ENCODE measurements at regions not wholly inside any gene's neighbourhood (a gene's known extent, or its start where the extent isn't known, plus 50 kb on each side); places are given as distances from the start of the nearest gene placed in this dataset.

- no peak for DNase-seq (ENCODE audit: low read depth in 1 of 2, low spot score in 2 of 2)
- H3K36me3 ChIP-seq (ENCODE audit: control insufficient read depth in 2 of 4, insufficient read depth in 4 of 4, low read length in 3 of 4): no peaks in the 10 kb centered on the region
- H3K79me2 ChIP-seq (ENCODE audit: control insufficient read depth in 1 of 2, insufficient read depth in 2 of 2, low read length in 2 of 2): no peaks in the 10 kb centered on the region
- H3K23ac ChIP-seq (ENCODE audit: insufficient read length): no peak overlapping the region
- no peak overlapping the region for H3K56ac ChIP-seq (replicated peaks; ENCODE audit: insufficient read length, low read depth, low read length)
- H4K5ac ChIP-seq (ENCODE audit: insufficient read length, low read depth, low read length): no peak overlapping the region
- WGBS, 2 experiments (ENCODE audit: extremely low coverage in 1 of 2, insufficient coverage in 1 of 2, insufficient read length in 1 of 2, insufficient replicate concordance in 2 of 2, low coverage in 1 of 2, low lambda C conversion rate in 2 of 2, missing lambda C conversion rate in 1 of 2): 97% methylated on average over 3 of the region's 3 CpGs; no CpG with 5 or more reads in 1 of the 2 experiments
- H3K18ac ChIP-seq (ENCODE audit: extremely low read depth, low read length): no peak overlapping the region
- H2AFZ ChIP-seq (ENCODE audit: low read length): no peak overlapping the region
- H2BK20ac ChIP-seq (ENCODE audit: low read length): no peak overlapping the region
- no peak overlapping the region for H2BK5ac ChIP-seq (ENCODE audit: low read depth, low read length)
- no peak overlapping the region for H2BK12ac ChIP-seq (ENCODE audit: low read depth, low read length)
- H3K9me3 ChIP-seq (ENCODE audit: insufficient read depth in 2 of 2, low read depth in 1 of 2, low read length in 1 of 2): no peaks in the 10 kb centered on the region; a peak in 1 of 4 replicates
- H3K4ac ChIP-seq (replicated peaks; ENCODE audit: insufficient read length, low read depth, low read length): no peak overlapping the region
- peaks cover 0 to 5% (median 2%) of the 10 kb centered on the region in 4 experiments; a peak in 3 of 7 replicates for H3K4me1 ChIP-seq (replicated peaks in 1 of 4; ENCODE audit: control insufficient read depth in 3 of 4, insufficient read depth in 4 of 4, low read length in 3 of 4)
- no peak for FAIRE-seq
- H3K27ac ChIP-seq (ENCODE audit: low read depth, low read length): no peak overlapping the region
- H3K4me3 ChIP-seq (ENCODE audit: extremely low read depth in 1 of 4, insufficient read depth in 2 of 4, low read depth in 3 of 4, low read length in 4 of 4): no peak overlapping the region
- H3K27me3 ChIP-seq (replicated peaks in 1 of 4; ENCODE audit: control insufficient read depth in 3 of 4, extremely low read depth in 1 of 4, insufficient read depth in 3 of 4, low read length in 3 of 4): no peaks in the 10 kb centered on the region
- H3K79me1 ChIP-seq (ENCODE audit: low read depth, low read length): no peaks in the 10 kb centered on the region
- no peaks in the 10 kb centered on the region for H3K23me2 ChIP-seq (ENCODE audit: low read depth, low read length)
- no peak overlapping the region for H2BK15ac ChIP-seq (ENCODE audit: low read length)
- POLR2A ChIA-PET (ENCODE audit: partially characterized antibody): no interaction called here
- H4K8ac ChIP-seq (ENCODE audit: extremely low read depth, insufficient read depth, low read length): no peak overlapping the region
- CTCF ChIA-PET (ENCODE audit: partially characterized antibody): no interaction called here
- H3K4me2 ChIP-seq (ENCODE audit: insufficient read depth in 1 of 2, low read depth in 2 of 2, low read length in 2 of 2): no peak overlapping the region
- H2BK120ac ChIP-seq (replicated peaks; ENCODE audit: low read depth, low read length): no peak overlapping the region
- H2AK5ac ChIP-seq (ENCODE audit: low read depth, low read length): no peak overlapping the region
- TF ChIP-seq EZH2 (IDR thresholded peaks at IDR 0.05; ENCODE audit: low read depth, low read length, severe bottlenecking): no peak
- no peak for TF ChIP-seq POLR2AphosphoS5 (IDR thresholded peaks at IDR 0.05; ENCODE audit: low read depth, low read length)
- TF ChIP-seq MAFK (IDR thresholded peaks at IDR 0.05; ENCODE audit: low read depth, low read length): no peak
- no peak for TF ChIP-seq SP2 (IDR thresholded peaks at IDR 0.05; ENCODE audit: low read length)
- TF ChIP-seq TAF7 (optimal IDR thresholded peaks at IDR 0.05; ENCODE audit: borderline replicate concordance, low read depth, low read length): no peak
- TF ChIP-seq SIN3A (conservative IDR thresholded peaks at IDR 0.05 in 1 of 2, IDR thresholded peaks at IDR 0.05 in 1 of 2; ENCODE audit: low read depth in 1 of 2, low read length in 2 of 2): no peak
- H3K9ac ChIP-seq (replicated peaks in 1 of 4; ENCODE audit: extremely low read depth in 1 of 4, low read depth in 3 of 4, low read length in 3 of 4): no peak overlapping the region
- H4K20me1 ChIP-seq (replicated peaks in 1 of 2; ENCODE audit: control insufficient read depth in 1 of 2, insufficient read depth in 2 of 2, low read length in 2 of 2): no peaks in the 10 kb centered on the region
- H4K91ac ChIP-seq (replicated peaks; ENCODE audit: insufficient read length, low read length): no peak overlapping the region
- H3K14ac ChIP-seq (ENCODE audit: insufficient read length): no peak overlapping the region
Measured at GRCh38 chr5:136886608-136887007, 521.3 kb upstream of the TRPC7 start.

All from H1 (cell line).